Loucy (cell line): ENCODE measurements at regions not wholly inside any gene's neighbourhood (a gene's known extent, or its start where the extent isn't known, plus 50 kb on each side); places are given as distances from the start of the nearest gene placed in this dataset.

Experiments used
- H2AFZ ChIP-seq: fragments of 200-600 bp; sonication (generic); 2 replicates; pipeline ENCODE4 v1.6.0; 2016; ENCODE audit warnings: antibody characterized with exemption, mild to moderate bottlenecking, low read length, moderate library complexity
- H3F3A ChIP-seq: fragments of 200-600 bp; 2 replicates; pipeline ENCODE4 v1.6.0; 2016; ENCODE audit warnings: antibody characterized with exemption, low read depth, mild to moderate bottlenecking
- H3K27me3 ChIP-seq: fragments of 200-600 bp; sonication (generic); 2 replicates; pipeline ENCODE4 v1.6.1; 2014; ENCODE audit warnings: low read length, mild to moderate bottlenecking; ENCODE audit not compliant: insufficient read depth, poor library complexity, severe bottlenecking
- H3K36me3 ChIP-seq: fragments of 200-600 bp; sonication (generic); 2 replicates; pipeline ENCODE4 v1.6.1; 2016; ENCODE audit warnings: low read length; ENCODE audit not compliant: insufficient read depth
- H3K4me1 ChIP-seq: fragments of 200-600 bp; sonication (generic); 2 replicates; pipeline ENCODE4 v1.5.1; 2014; ENCODE audit warnings: low read length, mild to moderate bottlenecking; ENCODE audit not compliant: insufficient read depth, poor library complexity, severe bottlenecking
- H3K4me2 ChIP-seq: fragments of 200-600 bp; sonication (generic); 2 replicates; pipeline ENCODE4 v1.6.0; 2014; ENCODE audit warnings: antibody characterized with exemption, low read length, low read depth, mild to moderate bottlenecking; ENCODE audit not compliant: poor library complexity, severe bottlenecking
- H3K4me3 ChIP-seq: fragments of 200-600 bp; sonication (generic); 2 replicates; pipeline ENCODE4 v1.5.1; 2014; ENCODE audit warnings: low read length, mild to moderate bottlenecking, mixed read lengths; ENCODE audit not compliant: poor library complexity, severe bottlenecking
- H3K79me2 ChIP-seq: fragments of 200-600 bp; sonication (generic); 2 replicates; pipeline ENCODE4 v1.6.1; 2014; ENCODE audit warnings: low read length; ENCODE audit not compliant: insufficient read depth
- H3K9ac ChIP-seq: fragments of 200-600 bp; sonication (generic); 2 replicates; pipeline ENCODE4 v1.6.0; 2014; ENCODE audit warnings: mild to moderate bottlenecking, low read depth, low read length, moderate library complexity; ENCODE audit not compliant: poor library complexity, severe bottlenecking
- H3K9me2 ChIP-seq: fragments of 200-600 bp; sonication (generic); replicated peaks from 2 replicates; pipeline ENCODE4 v1.6.1; 2016; ENCODE audit warnings: low read depth, low read length, mixed read lengths
- H3K9me3 ChIP-seq: fragments of 200-600 bp; sonication (generic); 2 replicates; pipeline ENCODE4 v1.6.1; 2014; ENCODE audit warnings: mild to moderate bottlenecking, antibody characterized with exemption, low read length, low read depth; ENCODE audit not compliant: insufficient read depth
- H4K20me1 ChIP-seq: fragments of 200-600 bp; sonication (generic); 2 replicates; pipeline ENCODE4 v1.6.0; 2014; ENCODE audit warnings: antibody characterized with exemption, low read length, mild to moderate bottlenecking; ENCODE audit not compliant: insufficient read depth, poor library complexity, severe bottlenecking
- EZH2phosphoT487 ChIP-seq: fragments of 200-600 bp; IDR thresholded peaks from 2 replicates; pipeline ENCODE4 v1.6.1; 2018; ENCODE audit warnings: antibody characterized with exemption, mild to moderate bottlenecking, moderate library complexity, borderline replicate concordance
- TF ChIP-seq, protein P1 (sequence below): fragments of 200-600 bp; sonication (generic); conservative IDR thresholded peaks from 2 replicates; pipeline ENCODE4 v1.5.1; 2014; ENCODE audit warnings: mild to moderate bottlenecking, antibody characterized with exemption, low read length

GRCh38 chr19:31491242-31491641, 142.0 kb upstream of the TSHZ3 start:
- no peak overlapping the region for H2AFZ ChIP-seq
- H3K79me2 ChIP-seq: no peaks in the 10 kb centered on the region
- TF ChIP-seq EZH2phosphoT487: no peak
- TF ChIP-seq, protein P1, sequence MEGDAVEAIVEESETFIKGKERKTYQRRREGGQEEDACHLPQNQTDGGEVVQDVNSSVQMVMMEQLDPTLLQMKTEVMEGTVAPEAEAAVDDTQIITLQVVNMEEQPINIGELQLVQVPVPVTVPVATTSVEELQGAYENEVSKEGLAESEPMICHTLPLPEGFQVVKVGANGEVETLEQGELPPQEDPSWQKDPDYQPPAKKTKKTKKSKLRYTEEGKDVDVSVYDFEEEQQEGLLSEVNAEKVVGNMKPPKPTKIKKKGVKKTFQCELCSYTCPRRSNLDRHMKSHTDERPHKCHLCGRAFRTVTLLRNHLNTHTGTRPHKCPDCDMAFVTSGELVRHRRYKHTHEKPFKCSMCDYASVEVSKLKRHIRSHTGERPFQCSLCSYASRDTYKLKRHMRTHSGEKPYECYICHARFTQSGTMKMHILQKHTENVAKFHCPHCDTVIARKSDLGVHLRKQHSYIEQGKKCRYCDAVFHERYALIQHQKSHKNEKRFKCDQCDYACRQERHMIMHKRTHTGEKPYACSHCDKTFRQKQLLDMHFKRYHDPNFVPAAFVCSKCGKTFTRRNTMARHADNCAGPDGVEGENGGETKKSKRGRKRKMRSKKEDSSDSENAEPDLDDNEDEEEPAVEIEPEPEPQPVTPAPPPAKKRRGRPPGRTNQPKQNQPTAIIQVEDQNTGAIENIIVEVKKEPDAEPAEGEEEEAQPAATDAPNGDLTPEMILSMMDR: no peak
- H3K9me2 ChIP-seq: no peaks in the 10 kb centered on the region
- H3K4me2 ChIP-seq: no peak overlapping the region
- H3F3A ChIP-seq: no peaks in the 10 kb centered on the region
- H3K27me3 ChIP-seq: no peaks in the 10 kb centered on the region
- H3K4me1 ChIP-seq: no peaks in the 10 kb centered on the region
- no peak overlapping the region for H3K4me3 ChIP-seq
- H3K9me3 ChIP-seq: peaks cover 3% of the 10 kb centered on the region; the same call in 1 of the 2 replicates
- no peak overlapping the region for H3K9ac ChIP-seq
- H3K36me3 ChIP-seq: no peaks in the 10 kb centered on the region
- no peaks in the 10 kb centered on the region for H4K20me1 ChIP-seq

GRCh38 chr19:31492050-31492449, 142.8 kb upstream of the TSHZ3 start:
- no peaks in the 10 kb centered on the region for H4K20me1 ChIP-seq
- TF ChIP-seq EZH2phosphoT487: no peak
- TF ChIP-seq, protein P1: no peak
- no peaks in the 10 kb centered on the region for H3F3A ChIP-seq
- H3K27me3 ChIP-seq: no peaks in the 10 kb centered on the region
- no peak overlapping the region for H2AFZ ChIP-seq
- H3K4me3 ChIP-seq: no peak overlapping the region
- no peaks in the 10 kb centered on the region for H3K36me3 ChIP-seq
- no peak overlapping the region for H3K9ac ChIP-seq
- peaks cover 3% of the 10 kb centered on the region; the same call in 1 of the 2 replicates for H3K9me3 ChIP-seq
- no peaks in the 10 kb centered on the region for H3K79me2 ChIP-seq
- no peak overlapping the region for H3K4me2 ChIP-seq
- H3K4me1 ChIP-seq: no peaks in the 10 kb centered on the region
- no peaks in the 10 kb centered on the region for H3K9me2 ChIP-seq

DNA sequence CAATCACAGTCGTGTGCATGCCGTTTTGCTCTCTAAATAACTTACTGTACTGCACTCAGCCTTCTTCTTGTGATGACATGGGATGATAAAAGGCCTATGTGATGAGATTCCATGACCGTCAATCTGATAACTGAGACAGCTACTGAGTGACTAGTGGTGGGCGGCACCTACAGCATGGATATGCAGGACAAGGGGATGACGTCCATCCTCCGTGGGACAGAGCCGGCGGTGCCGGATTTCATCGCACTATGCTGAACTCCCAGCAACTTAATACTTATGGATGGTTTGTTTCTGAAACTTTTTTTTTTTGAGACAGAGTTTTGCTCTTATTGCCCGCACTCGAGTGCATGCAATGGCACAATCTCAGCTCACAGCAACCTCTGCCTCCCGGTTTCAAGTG, 146.8 kb upstream of the TSHZ3 start:
- Histone ChIP-seq H3K9me3 (no peaks in the 10 kb centered on the region; the same call in 1 of the 2 replicates), H3K4me3 (no peak overlapping the region), H3K9ac (no peak overlapping the region), H4K20me1 (no peaks in the 10 kb centered on the region), H3K27me3 (no peaks in the 10 kb centered on the region), H3K4me2 (no peak overlapping the region), H2AFZ (no peak overlapping the region), H3K79me2 (no peaks in the 10 kb centered on the region), H3K4me1 (no peaks in the 10 kb centered on the region), H3F3A (no peaks in the 10 kb centered on the region), H3K36me3 (no peaks in the 10 kb centered on the region), H3K9me2 (no peaks in the 10 kb centered on the region)
- TF ChIP-seq, protein P1: no peak
- TF ChIP-seq EZH2phosphoT487: no peak
